ENCODE measurements at regions not wholly inside any gene's neighbourhood (a gene's known extent, or its start where the extent isn't known, plus 50 kb on each side); places are given as distances from the start of the nearest gene placed in this dataset.

- no TSS peak for BruUV-seq (replicated peaks)
- no peak for DNase-seq
- no peak overlapping the region for H3K14ac ChIP-seq (replicated peaks; ENCODE audit: low read depth, low read length)
- intact Hi-C loops (cut with micrococcal nuclease), result loop anchor here (2.0 to 5.0 kb wide), 2 partner anchors 203 to 741 kb away; no protein-coding TSS in a partner anchor
- no peak overlapping the region for H3K23ac ChIP-seq (ENCODE audit: low read depth, low read length)
- H2AFZ ChIP-seq (replicated peaks; ENCODE audit: low read length, poor library complexity), result no peak overlapping the region
- no peaks in the 10 kb centered on the region for H3K9me1 ChIP-seq (ENCODE audit: insufficient read depth, low read length)
- no peak overlapping the region for H2BK5ac ChIP-seq (ENCODE audit: low read depth, low read length, poor library complexity, severe bottlenecking)
- no peaks in the 10 kb centered on the region for H4K20me1 ChIP-seq (ENCODE audit: insufficient read depth, low read length)
- peaks cover 50% of the 10 kb centered on the region for H3K27me3 ChIP-seq (ENCODE audit: control insufficient read depth, insufficient read depth, low read length)
- no peak overlapping the region for H4K91ac ChIP-seq (ENCODE audit: insufficient read depth, low read depth, low read length)
- ChIA-PET POLR2A (ENCODE audit: unreplicated experiment) (no interaction called here), CTCF (no interaction called here)
- no peaks in the 10 kb centered on the region for H3K36me3 ChIP-seq (ENCODE audit: control insufficient read depth, insufficient read depth, low read length)
- H4K8ac ChIP-seq (ENCODE audit: low read depth in 2 of 2, low read length in 2 of 2), result no peak overlapping the region
- no peak overlapping the region for H2AK5ac ChIP-seq (ENCODE audit: low read depth, low read length)
- H2BK15ac ChIP-seq (ENCODE audit: low read depth, low read length), result no peak overlapping the region
- WGBS, 2 experiments (ENCODE audit: extremely low coverage in 2 of 2, insufficient read length in 1 of 2), result no CpG with 5 or more reads among the region's 2 CpGs
- H3K27ac ChIP-seq (ENCODE audit: insufficient read depth, low read length), result no peak overlapping the region
- ATAC-seq (ENCODE audit: low read depth), result no peak
- H3K4ac ChIP-seq (ENCODE audit: low read depth, low read length), result no peak overlapping the region
- no peaks in the 10 kb centered on the region for H3K79me1 ChIP-seq (ENCODE audit: low read depth in 1 of 2, low read length in 2 of 2)
- in situ Hi-C loops (cut with MboI; ENCODE audit: low sequenced_read_pairs), result loop anchor here (10.0 kb wide), 1 partner anchor 759 kb away; no protein-coding TSS in a partner anchor
- H2AK9ac ChIP-seq (replicated peaks; ENCODE audit: low read depth, low read length, poor library complexity), result no peak overlapping the region
- H4K5ac ChIP-seq (ENCODE audit: low read depth, low read length), result no peak overlapping the region
- no peaks in the 10 kb centered on the region for H3K9me3 ChIP-seq (ENCODE audit: control insufficient read depth, insufficient read depth, low read length)
- no peak for TF ChIP-seq RAD21 (IDR thresholded peaks at IDR 0.05; ENCODE audit: low read length)
- TF ChIP-seq POLR2A (IDR thresholded peaks at IDR 0.05; ENCODE audit: low read depth, low read length), result no peak
- TF ChIP-seq RCOR1 (IDR thresholded peaks at IDR 0.05; ENCODE audit: insufficient replicate concordance, low read length), result no peak
- no peak for TF ChIP-seq MXI1 (IDR thresholded peaks at IDR 0.05; ENCODE audit: borderline replicate concordance, low read depth, low read length)
- no peak for TF ChIP-seq USF2 (IDR thresholded peaks at IDR 0.05; ENCODE audit: low read depth, low read length)
- TF ChIP-seq ELK1 (IDR thresholded peaks at IDR 0.05; ENCODE audit: borderline replicate concordance, low read depth, low read length), result no peak
- H3K9ac ChIP-seq (ENCODE audit: low read depth, low read length), result no peak overlapping the region
- no peak overlapping the region for H2BK20ac ChIP-seq (ENCODE audit: low read depth, low read length)
- H3K56ac ChIP-seq (ENCODE audit: extremely low read depth, insufficient read depth, low read length), result no peak overlapping the region
- H3K4me1 ChIP-seq (ENCODE audit: control insufficient read depth, insufficient read depth, low read length), result no peaks in the 10 kb centered on the region; the same call in 1 of the 2 replicates
- H3K4me2 ChIP-seq (ENCODE audit: low read depth, low read length), result no peak overlapping the region
- H3K4me3 ChIP-seq (ENCODE audit: insufficient read depth, low read depth, low read length), result no peak overlapping the region
- no peak overlapping the region for H2BK120ac ChIP-seq (ENCODE audit: low read depth, low read length)
- H3K18ac ChIP-seq (ENCODE audit: low read depth, low read length), result no peak overlapping the region
- dilution Hi-C loops (cut with HindIII; ENCODE audit: low sequenced_read_pairs, unreplicated experiment), result no loop called here
These were observed 273.3 kb downstream of the RPLP1 start for GRCh38 chr15:69725957-69726356.
